Pancreas (tissue), 10 donors: ENCODE measurements at regions not wholly inside any gene's neighbourhood (a gene's known extent, or its start where the extent isn't known, plus 50 kb on each side); places are given as distances from the start of the nearest gene placed in this dataset.

Experiments
- ATAC-seq, 4 donors: fragments of 200-7000 bp; cut with Tn5 transposase; one replicate each; pipeline versions ENCODE4 v1.8.0 to v1.9.1; 2020; ENCODE audit warnings: mild to moderate bottlenecking in 4 of 4, moderate library complexity in 4 of 4
- DNase-seq, 6 donors: peaks; one replicate each; pipeline ENCODE4 v3.0.0-alpha.2; 2020
- FAIRE-seq: peaks from 2 replicates; lab custom pipeline; 2012; peaks lifted over from hg19 to GRCh38; lab: Jason Lieb, UNC
- H3K27ac ChIP-seq, 4 donors: fragments of 200-600 bp; sonication (generic); 1 replicate in 3 of 4; 2 replicates in 1 of 4; pipeline versions ENCODE4 v1.5.0 to v1.8.0; 2020
- H3K27me3 ChIP-seq, 4 donors: fragments of 200-600 bp; one replicate each; pipeline ENCODE4 v1.8.0; 2021
- H3K36me3 ChIP-seq, 3 donors: fragments of 200-600 bp; sonication (generic) in 1 of 3; one replicate each; pipeline versions ENCODE4 v1.5.0 to v1.8.0; 2020 to 2021
- H3K4me1 ChIP-seq, 3 donors: fragments of 200-600 bp; one replicate each; pipeline ENCODE4 v1.8.0; 2021
- H3K4me3 ChIP-seq, 4 donors: fragments of 200-600 bp; sonication (generic) in 2 of 4; one replicate each; pipeline versions ENCODE4 v1.5.0 to v1.8.0; 2020 to 2021
- H3K9me3 ChIP-seq, 4 donors: fragments of 200-600 bp; one replicate each; pipeline ENCODE4 v1.8.0; 2021
- CTCF ChIP-seq, 4 donors: fragments of 200-600 bp; sonication (generic) in 3 of 4; IDR thresholded peaks; one replicate each; pipeline versions ENCODE4 v1.5.0 to v1.8.0; 2021; ENCODE audit warnings: antibody characterized with exemption in 4 of 4
- WGBS, 2 donors: extraction: QIAGEN DNeasy Blood & Tissue Kit; methylation state at CpG; one replicate each; pipeline ENCODE4 v1.1.7; 2013; 5-methylcytosine and 5-hydroxymethylcytosine counted together
- intact Hi-C, 3 donors: fragments of 100-400 bp; cut with DNase I; formaldehyde crosslinking; loops; one replicate each; pipeline versions ENCODE4 v1.11.1 to v1.14.2; 2022
- donor health status: healthy with polysubstance abuse.
- donor health status: DM: no; HTN: no; CAD: no; lungs with moderate emphysema.
- donor health status: DM: no; HTN: no; CAD: no.
- donor health status: control.
- donor health status: control.
- donor health status: Bipolar disorder and iron deficiency.
- donor health status: DM: yes; HTN: yes; CAD: no.
- donor health status: DM: no; HTN: no; CAD: no.
- donor health status: DM: no; HTN: no; CAD: no.
- donor health status: DM: yes; HTN: yes; CAD: no.

- intact Hi-C loops: loop anchor here in 1 of 3 donors (5.0 kb wide), 1 partner anchor 204 kb away; no protein-coding TSS in a partner anchor
- no peak for TF ChIP-seq CTCF (IDR thresholded peaks at IDR 0.05)
- H3K36me3 ChIP-seq: no peaks in the 10 kb centered on the region
These were observed 82.9 kb downstream of the OTUD1 start for GRCh38 chr10:23521735-23522134.

GRCh38 chr10:23522345-23522744, 83.5 kb downstream of the OTUD1 start:
- FAIRE-seq (no peak), ATAC-seq (peak in 1 of 4 donors; percentile 16), DNase-seq (no peak)
- Histone ChIP-seq H3K9me3 (no peaks in the 10 kb centered on the region), H3K4me3 (no peak overlapping the region), H3K4me1 (no peaks in the 10 kb centered on the region), H3K27me3 (no peaks in the 10 kb centered on the region), H3K27ac (no peak overlapping the region), H3K36me3 (no peaks in the 10 kb centered on the region)
- intact Hi-C loops: loop anchor here in 1 of 3 donors (5.0 kb wide), 1 partner anchor 205 kb away; no protein-coding TSS in a partner anchor
- TF ChIP-seq CTCF (IDR thresholded peaks at IDR 0.05): no peak
- whole genome bisulfite sequencing, 2 donors: 64 to 77% methylated on average over 4 of the region's 4 CpGs

More at GRCh38 chr10:23521735-23522134, 82.9 kb downstream of the OTUD1 start:
- ATAC-seq (no peak), DNase-seq (no peak), FAIRE-seq (no peak)
- H3K4me3 ChIP-seq: no peak overlapping the region
- H3K9me3 ChIP-seq: no peaks in the 10 kb centered on the region
- no peaks in the 10 kb centered on the region for H3K4me1 ChIP-seq
- 93 to 94% methylated on average over 1 of the region's 1 CpG for WGBS, 2 donors
- H3K27ac ChIP-seq: no peak overlapping the region
- H3K27me3 ChIP-seq: no peaks in the 10 kb centered on the region

- no peak for TF ChIP-seq CTCF (IDR thresholded peaks at IDR 0.05)
- no peaks in the 10 kb centered on the region for H3K27me3 ChIP-seq
- H3K4me1 ChIP-seq: no peaks in the 10 kb centered on the region
- DNase-seq (no peak), ATAC-seq (no peak), FAIRE-seq (no peak)
- no peaks in the 10 kb centered on the region for H3K36me3 ChIP-seq
- intact Hi-C loops: loop anchor here in 1 of 3 donors (5.0 kb wide), 1 partner anchor 206 kb away; no protein-coding TSS in a partner anchor
- no peak overlapping the region for H3K4me3 ChIP-seq
- no peak overlapping the region for H3K27ac ChIP-seq
- 53 to 63% methylated on average over 4 of the region's 4 CpGs for WGBS, 2 donors
- no peaks in the 10 kb centered on the region for H3K9me3 ChIP-seq
These were observed 84.4 kb downstream of the OTUD1 start for GRCh38 chr10:23523251-23523650.

GRCh38 chr10:23525406-23525805, 86.5 kb downstream of the OTUD1 start:
- peak in 3 of 6 donors; percentile 17 to 36 (median 31) for DNase-seq
- H3K9me3 ChIP-seq: no peaks in the 10 kb centered on the region

More at GRCh38 chr10:23525406-23525805, 86.5 kb downstream of the OTUD1 start:
- peak in 2 of 4 donors; percentile 30 to 41 for TF ChIP-seq CTCF (IDR thresholded peaks at IDR 0.05)
- FAIRE-seq: no peak
- Histone ChIP-seq H3K4me3 (no peak overlapping the region), H3K4me1 (no peaks in the 10 kb centered on the region), H3K27ac (no peak overlapping the region), H3K27me3 (no peaks in the 10 kb centered on the region), H3K36me3 (no peaks in the 10 kb centered on the region)
- WGBS, 2 donors: 18 to 26% methylated on average over 2 of the region's 2 CpGs
- intact Hi-C loops: no loop called here
- ATAC-seq: peak; percentile 61 to 93 (median 90)
